Keratinocyte (primary cell): ENCODE measurements at regions not wholly inside any gene's neighbourhood (a gene's known extent, or its start where the extent isn't known, plus 50 kb on each side); places are given as distances from the start of the nearest gene placed in this dataset.

Experiments
- CTCF ChIP-seq, 3 experiments: IDR thresholded peaks in 1 of 3; conservative IDR thresholded peaks in 1 of 3; optimal IDR thresholded peaks in 1 of 3; 2 replicates in 2 of 3; 3 replicates in 1 of 3; pipeline versions ENCODE3 to v1.5.1; 2011; ENCODE audit warnings: low read length in 3 of 3, mild to moderate bottlenecking in 3 of 3, moderate library complexity in 2 of 3, control low read depth in 1 of 3, inconsistent platforms in 1 of 3; ENCODE audit not compliant: insufficient read depth in 2 of 3; ENCODE audit errors: extremely low read depth in 1 of 3
- EZH2 ChIP-seq: IDR thresholded peaks from one replicate; pipeline ENCODE4 v1.6.1; 2012; ENCODE audit warnings: inconsistent platforms, mild to moderate bottlenecking, low read length, moderate library complexity

DNA sequence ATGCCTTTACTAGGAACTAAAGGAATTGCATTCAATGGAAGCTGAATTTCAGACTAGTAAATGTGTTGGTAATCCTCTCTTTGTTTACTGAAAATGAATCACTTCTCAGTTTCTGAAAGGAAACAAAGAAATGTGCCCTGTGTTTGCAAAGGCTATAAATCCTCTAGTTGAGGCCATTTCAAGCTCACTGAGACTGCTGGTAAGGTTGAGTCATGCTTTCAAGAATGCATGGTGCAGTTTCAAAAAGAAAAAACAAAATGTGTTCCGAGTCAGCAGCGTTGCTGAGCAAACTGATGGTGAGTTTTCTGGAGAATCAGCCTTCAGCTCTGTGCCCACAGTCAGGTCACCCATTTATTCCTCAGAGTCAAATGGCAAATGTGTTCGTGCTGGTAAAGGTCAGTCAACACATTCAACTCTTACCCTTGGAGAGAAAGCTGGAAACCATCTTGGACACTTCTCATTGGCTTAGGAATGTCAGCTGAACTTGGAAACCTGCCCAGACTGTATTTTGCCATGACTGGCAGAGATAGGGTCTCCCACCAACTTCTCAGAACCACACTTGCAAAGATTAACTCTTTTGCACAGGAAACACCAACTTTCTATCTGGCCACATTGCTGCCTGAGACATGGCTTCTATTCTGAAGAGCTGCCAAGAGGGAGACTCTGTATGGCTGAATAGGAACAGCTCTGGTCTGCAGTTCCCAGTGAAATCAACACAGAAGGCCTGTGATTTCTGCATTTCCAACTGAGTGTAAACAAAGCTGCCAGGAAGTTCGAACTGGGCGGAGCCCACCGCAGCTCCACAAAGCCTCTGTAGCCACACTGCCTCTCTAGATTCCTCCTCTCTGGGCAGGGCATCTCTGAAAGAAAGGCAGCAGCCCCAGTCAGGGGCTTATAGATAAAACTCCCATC, 484.4 kb downstream of the ATP23 start:
- TF ChIP-seq CTCF (optimal IDR thresholded peaks at IDR 0.05 in 1 of 3, IDR thresholded peaks at IDR 0.05 in 1 of 3, conservative IDR thresholded peaks at IDR 0.05 in 1 of 3; ENCODE audit: extremely low read depth in 1 of 3, insufficient read depth in 2 of 3, low read length in 3 of 3) (no peak), EZH2 (no peak)
